ENCODE measurements at regions not wholly inside any gene's neighbourhood (a gene's known extent, or its start where the extent isn't known, plus 50 kb on each side); places are given as distances from the start of the nearest gene placed in this dataset.

DNA sequence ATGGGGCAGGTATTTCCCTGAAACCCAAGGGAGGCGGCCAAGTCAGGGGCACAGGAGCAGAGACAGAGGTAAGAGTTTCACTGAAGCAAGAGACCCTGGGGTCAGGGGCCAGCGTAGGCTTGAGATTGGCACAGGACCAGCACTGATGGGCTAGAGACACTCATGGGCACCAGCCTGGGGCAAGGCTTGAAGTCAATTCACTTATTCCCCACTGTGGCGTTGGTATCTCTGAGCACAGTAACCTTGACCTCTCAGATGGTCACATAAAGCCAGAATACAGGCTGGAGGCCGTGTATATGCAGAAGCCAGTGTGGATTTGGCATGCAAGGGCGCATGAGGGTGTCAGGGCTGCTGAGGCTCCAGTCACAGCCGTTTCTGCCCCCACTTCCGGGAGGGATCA is 173.5 kb upstream of the GPR12 start:
- no peak for DNase-seq (ENCODE audit: extremely low spot score, unreplicated experiment)
- TF ChIP-seq, protein P1, sequence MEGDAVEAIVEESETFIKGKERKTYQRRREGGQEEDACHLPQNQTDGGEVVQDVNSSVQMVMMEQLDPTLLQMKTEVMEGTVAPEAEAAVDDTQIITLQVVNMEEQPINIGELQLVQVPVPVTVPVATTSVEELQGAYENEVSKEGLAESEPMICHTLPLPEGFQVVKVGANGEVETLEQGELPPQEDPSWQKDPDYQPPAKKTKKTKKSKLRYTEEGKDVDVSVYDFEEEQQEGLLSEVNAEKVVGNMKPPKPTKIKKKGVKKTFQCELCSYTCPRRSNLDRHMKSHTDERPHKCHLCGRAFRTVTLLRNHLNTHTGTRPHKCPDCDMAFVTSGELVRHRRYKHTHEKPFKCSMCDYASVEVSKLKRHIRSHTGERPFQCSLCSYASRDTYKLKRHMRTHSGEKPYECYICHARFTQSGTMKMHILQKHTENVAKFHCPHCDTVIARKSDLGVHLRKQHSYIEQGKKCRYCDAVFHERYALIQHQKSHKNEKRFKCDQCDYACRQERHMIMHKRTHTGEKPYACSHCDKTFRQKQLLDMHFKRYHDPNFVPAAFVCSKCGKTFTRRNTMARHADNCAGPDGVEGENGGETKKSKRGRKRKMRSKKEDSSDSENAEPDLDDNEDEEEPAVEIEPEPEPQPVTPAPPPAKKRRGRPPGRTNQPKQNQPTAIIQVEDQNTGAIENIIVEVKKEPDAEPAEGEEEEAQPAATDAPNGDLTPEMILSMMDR (conservative IDR thresholded peaks at IDR 0.05), result no peak
- H3K4me3 Mint-ChIP-seq, result no peak overlapping the region
- no peaks in the 10 kb centered on the region for H3K36me3 Mint-ChIP-seq
- H3K27ac Mint-ChIP-seq, result no peak overlapping the region
- peaks cover 11% of the 10 kb centered on the region for H3K27me3 Mint-ChIP-seq
- no peaks in the 10 kb centered on the region for H3K9me3 Mint-ChIP-seq
- peaks cover 3% of the 10 kb centered on the region for H3K4me1 Mint-ChIP-seq (ENCODE audit: unreplicated experiment)

DNA sequence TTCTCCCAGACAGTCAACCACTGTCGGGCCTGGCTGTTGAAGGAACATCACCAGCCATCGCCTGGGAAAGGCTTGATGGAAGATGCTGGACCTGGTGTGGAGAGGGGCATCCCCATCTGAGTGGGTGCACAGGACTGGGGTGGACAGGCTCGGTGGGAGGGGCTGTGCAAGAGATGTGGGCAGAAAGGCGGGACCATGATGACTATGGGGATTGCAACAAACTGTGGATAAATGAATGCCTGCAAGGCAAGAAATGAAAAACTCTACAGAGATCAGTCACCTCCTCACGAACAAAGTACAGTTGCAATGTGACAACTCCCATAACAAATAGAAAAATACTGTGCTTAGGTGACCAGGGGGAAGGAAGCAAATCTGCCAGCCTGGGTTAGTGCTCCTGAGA is 171.9 kb upstream of the GPR12 start:
- Mint-ChIP-seq H3K4me3 (no peak overlapping the region), H3K27ac (no peak overlapping the region), H3K36me3 (no peaks in the 10 kb centered on the region), H3K9me3 (no peaks in the 10 kb centered on the region), H3K4me1 (ENCODE audit: unreplicated experiment) (peaks cover 3% of the 10 kb centered on the region), H3K27me3 (peaks cover 18% of the 10 kb centered on the region)
- no peak for DNase-seq (ENCODE audit: extremely low spot score, unreplicated experiment)
- TF ChIP-seq, protein P1 (conservative IDR thresholded peaks at IDR 0.05), result no peak

- peaks cover 19% of the 10 kb centered on the region for H3K27me3 Mint-ChIP-seq
- no peaks in the 10 kb centered on the region for H3K36me3 Mint-ChIP-seq
- DNase-seq (ENCODE audit: extremely low spot score, unreplicated experiment), result peak; percentile 88
- peaks cover 3% of the 10 kb centered on the region for H3K4me1 Mint-ChIP-seq (ENCODE audit: unreplicated experiment)
- peak overlapping the region; percentile 35 for H3K4me3 Mint-ChIP-seq
- TF ChIP-seq, protein P1 (conservative IDR thresholded peaks at IDR 0.05), result peak; percentile 99
- H3K9me3 Mint-ChIP-seq, result no peaks in the 10 kb centered on the region
- no peak overlapping the region for H3K27ac Mint-ChIP-seq
Observed at GRCh38 chr13:26929971-26930730, 169.6 kb upstream of the GPR12 start.

DNA sequence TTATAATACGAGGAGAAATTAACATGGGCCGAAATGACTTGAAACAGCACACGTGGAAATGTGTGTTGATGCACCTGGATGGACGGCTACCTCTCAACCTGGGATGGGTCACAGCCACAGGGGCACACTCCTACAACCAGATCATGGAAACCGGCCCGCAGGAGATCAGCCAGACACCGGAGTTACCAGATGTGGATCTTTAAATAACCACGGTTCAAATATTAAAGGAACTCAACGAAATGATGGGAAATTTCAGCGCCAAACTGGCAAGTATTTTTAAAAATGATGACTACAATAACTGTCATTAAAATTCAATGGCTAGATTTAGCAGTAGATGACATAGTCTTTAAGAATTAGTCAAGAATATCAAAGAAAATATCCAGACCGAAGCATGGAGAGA is 166.9 kb upstream of the GPR12 start:
- Mint-ChIP-seq H3K4me1 (ENCODE audit: unreplicated experiment) (peaks cover 13% of the 10 kb centered on the region), H3K36me3 (no peaks in the 10 kb centered on the region), H3K9me3 (no peaks in the 10 kb centered on the region), H3K27ac (no peak overlapping the region), H3K4me3 (no peak overlapping the region), H3K27me3 (peaks cover 22% of the 10 kb centered on the region)
- DNase-seq (ENCODE audit: extremely low spot score, unreplicated experiment), result no peak
- TF ChIP-seq, protein P1 (conservative IDR thresholded peaks at IDR 0.05), result no peak

DNA sequence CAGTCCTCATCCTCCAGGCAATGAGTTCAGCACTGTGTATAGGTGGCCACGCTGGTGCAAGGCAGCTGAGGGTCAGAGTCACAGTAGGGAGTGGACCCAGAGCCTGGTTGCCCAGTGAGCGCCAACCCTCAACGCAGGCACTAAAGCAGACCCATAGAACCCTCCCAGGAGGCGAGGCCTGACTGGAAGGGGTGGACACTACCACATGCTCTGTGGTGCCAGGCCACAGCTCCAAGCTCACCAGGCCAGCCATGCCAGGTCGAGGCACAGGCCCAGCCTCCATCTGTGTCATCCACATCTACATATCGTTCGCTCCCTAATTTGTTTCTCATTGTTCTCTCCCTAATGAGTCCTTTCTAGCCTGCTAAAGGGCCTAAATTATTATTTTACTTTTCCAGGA is 165.8 kb upstream of the GPR12 start:
- H3K36me3 Mint-ChIP-seq, result no peaks in the 10 kb centered on the region
- H3K27ac Mint-ChIP-seq, result no peak overlapping the region
- H3K27me3 Mint-ChIP-seq, result peaks cover 26% of the 10 kb centered on the region
- no peaks in the 10 kb centered on the region for H3K9me3 Mint-ChIP-seq
- H3K4me1 Mint-ChIP-seq (ENCODE audit: unreplicated experiment), result peaks cover 13% of the 10 kb centered on the region
- no peak overlapping the region for H3K4me3 Mint-ChIP-seq
- TF ChIP-seq, protein P1 (conservative IDR thresholded peaks at IDR 0.05), result no peak
- DNase-seq (ENCODE audit: extremely low spot score, unreplicated experiment), result no peak
